MCF 10A (cell line): ENCODE measurements at regions not wholly inside any gene's neighbourhood (a gene's known extent, or its start where the extent isn't known, plus 50 kb on each side); places are given as distances from the start of the nearest gene placed in this dataset.

Experiments
- BruUV-seq: library from RNA; stranded (reverse); fragments of 400-500 nt; replicated peaks from 2 replicates; lab custom pipeline; 2021; lab: Mats Ljungman, UMichigan
- CTCF ChIA-PET: fragments of 300-600 bp; sonication (Branson Sonifier 250); formaldehyde crosslinking; extraction: SDS; loops from one replicate; lab custom pipeline; 2021; ENCODE audit warnings: antibody characterized with exemption, inconsistent platforms; lab: Yijun Ruan, JAX
- POLR2A ChIA-PET: fragments of 300-600, 350-650 bp; sonication (Branson Sonifier 250); formaldehyde crosslinking; extraction: SDS; loops from one replicate; lab custom pipeline; 2020; ENCODE audit warnings: antibody characterized with exemption, inconsistent platforms; lab: Yijun Ruan, JAX
- DNase-seq: peaks from one replicate; pipeline ENCODE4 v3.0.0-alpha.2; 2018; ENCODE audit not compliant: unreplicated experiment
- H3K27ac Mint-ChIP-seq: one replicate; pipeline ENCODE4 v1.8.0; 2022; ENCODE audit warnings: mild to moderate bottlenecking, low read depth, mixed read lengths; ENCODE audit not compliant: unreplicated experiment
- H3K27me3 Mint-ChIP-seq: one replicate; pipeline ENCODE4 v1.8.0; 2022; ENCODE audit warnings: mixed read lengths; ENCODE audit not compliant: insufficient read depth, unreplicated experiment
- H3K36me3 Mint-ChIP-seq: one replicate; pipeline ENCODE4 v1.8.0; 2022; ENCODE audit warnings: mild to moderate bottlenecking, moderate library complexity, mixed read lengths; ENCODE audit not compliant: insufficient read depth, unreplicated experiment
- H3K4me1 Mint-ChIP-seq: one replicate; pipeline ENCODE4 v1.8.0; 2022; ENCODE audit warnings: mixed read lengths; ENCODE audit not compliant: insufficient read depth, unreplicated experiment
- H3K4me3 Mint-ChIP-seq: one replicate; pipeline ENCODE4 v1.8.0; 2022; ENCODE audit warnings: mild to moderate bottlenecking, moderate library complexity, mixed read lengths; ENCODE audit not compliant: unreplicated experiment
- H3K9me3 Mint-ChIP-seq: one replicate; pipeline ENCODE4 v1.8.0; 2022; ENCODE audit warnings: mixed read lengths; ENCODE audit not compliant: unreplicated experiment
- CTCF ChIP-seq: fragments of 200-600 bp; IDR thresholded peaks from one replicate; pipeline ENCODE4 v1.8.0; 2022; ENCODE audit warnings: antibody characterized with exemption, mild to moderate bottlenecking; ENCODE audit not compliant: unreplicated experiment
- intact Hi-C: fragments of 100-400 bp; cut with micrococcal nuclease; formaldehyde crosslinking; loops from 2 replicates; pipeline ENCODE4 v1.14.1; 2022

- DNase-seq: no peak
- Mint-ChIP-seq H3K4me3 (no peak overlapping the region), H3K9me3 (no peaks in the 10 kb centered on the region), H3K27ac (no peak overlapping the region), H3K27me3 (no peaks in the 10 kb centered on the region), H3K36me3 (no peaks in the 10 kb centered on the region), H3K4me1 (no peaks in the 10 kb centered on the region)
- ChIA-PET POLR2A (no interaction called here), CTCF (interaction anchor here (0.8 kb wide), 1 partner anchor 156 kb away, joined by 3 read pairs; no protein-coding TSS in a partner anchor)
- no peak for TF ChIP-seq CTCF
- intact Hi-C loops: no loop called here
- no TSS peak for BruUV-seq
These were observed 899.3 kb upstream of the MAP3K7 start for GRCh38 chr6:91486200-91486599.

GRCh38 chr6:91485047-91485446, 898.2 kb upstream of the MAP3K7 start:
- no peak for DNase-seq
- no peak for TF ChIP-seq CTCF
- Mint-ChIP-seq H3K27ac (no peak overlapping the region), H3K4me1 (no peaks in the 10 kb centered on the region), H3K36me3 (no peaks in the 10 kb centered on the region), H3K27me3 (no peaks in the 10 kb centered on the region), H3K4me3 (no peak overlapping the region), H3K9me3 (no peaks in the 10 kb centered on the region)
- ChIA-PET POLR2A (no interaction called here), CTCF (interaction anchor here (0.8 kb wide), 1 partner anchor 155 kb away, joined by 3 read pairs; no protein-coding TSS in a partner anchor)
- intact Hi-C loops: no loop called here
- BruUV-seq: no TSS peak

- Mint-ChIP-seq H3K27ac (no peak overlapping the region), H3K4me3 (no peak overlapping the region), H3K27me3 (no peaks in the 10 kb centered on the region), H3K4me1 (no peaks in the 10 kb centered on the region), H3K36me3 (no peaks in the 10 kb centered on the region), H3K9me3 (no peaks in the 10 kb centered on the region)
- ChIA-PET POLR2A (no interaction called here), CTCF (no interaction called here)
- DNase-seq: no peak
- no peak for TF ChIP-seq CTCF
- BruUV-seq: no TSS peak
- intact Hi-C loops: no loop called here
These were observed 896.7 kb upstream of the MAP3K7 start for GRCh38 chr6:91483415-91484105.

GRCh38 chr6:91482498-91482897, 895.6 kb upstream of the MAP3K7 start:
- H3K9me3 Mint-ChIP-seq: no peaks in the 10 kb centered on the region
- no peak overlapping the region for H3K4me3 Mint-ChIP-seq
- no peak for DNase-seq
- no peak for TF ChIP-seq CTCF
- H3K4me1 Mint-ChIP-seq: no peaks in the 10 kb centered on the region
- H3K27me3 Mint-ChIP-seq: no peaks in the 10 kb centered on the region
- intact Hi-C loops: no loop called here
- no peaks in the 10 kb centered on the region for H3K36me3 Mint-ChIP-seq
- CTCF ChIA-PET: interaction anchor here (0.6 kb wide), 1 partner anchor 147 kb away, joined by 3 read pairs; no protein-coding TSS in a partner anchor
- no peak overlapping the region for H3K27ac Mint-ChIP-seq
- POLR2A ChIA-PET: no interaction called here
- no TSS peak for BruUV-seq
